Prostate gland (tissue), 2 donors: ENCODE measurements at regions not wholly inside any gene's neighbourhood (a gene's known extent, or its start where the extent isn't known, plus 50 kb on each side); places are given as distances from the start of the nearest gene placed in this dataset.

Experiments used
- POLR2A ChIP-seq: fragments of 450-650 bp; IDR thresholded peaks from one replicate; pipeline ENCODE4 v1.6.1; 2016; ENCODE audit warnings: antibody characterized with exemption, mild to moderate bottlenecking
- TF ChIP-seq, protein P1 (sequence below), 4 experiments: fragments of 200-600 bp in 2 of 4; fragments of 450-650 bp in 2 of 4; sonication (generic) in 2 of 4; IDR thresholded peaks; 1 replicate in 3 of 4; 2 replicates in 1 of 4; pipeline ENCODE4 v1.5.1; 2016 to 2019; ENCODE audit warnings: antibody characterized with exemption in 4 of 4, mild to moderate bottlenecking in 2 of 4, moderate library complexity in 2 of 4

DNA sequence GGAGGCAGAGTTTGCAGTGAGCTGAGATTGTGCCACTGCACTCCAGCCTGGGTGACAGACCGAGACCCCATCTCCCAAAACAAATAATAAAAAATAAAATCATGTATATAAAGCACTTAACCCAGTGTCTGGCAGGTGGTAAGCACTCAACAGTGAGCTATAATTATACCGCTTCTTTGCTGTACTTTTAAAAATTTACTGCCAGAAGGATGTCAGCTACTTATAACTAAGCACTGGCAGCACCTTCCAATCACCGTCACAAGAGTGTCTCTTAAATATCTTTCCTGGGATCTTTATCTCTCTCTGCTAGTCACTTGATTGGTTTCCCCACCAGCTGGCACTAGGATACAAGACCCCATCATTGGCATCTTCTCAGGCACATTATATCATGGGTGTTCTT, 53.9 kb upstream of the DAPP1 start:
- TF ChIP-seq, protein P1, sequence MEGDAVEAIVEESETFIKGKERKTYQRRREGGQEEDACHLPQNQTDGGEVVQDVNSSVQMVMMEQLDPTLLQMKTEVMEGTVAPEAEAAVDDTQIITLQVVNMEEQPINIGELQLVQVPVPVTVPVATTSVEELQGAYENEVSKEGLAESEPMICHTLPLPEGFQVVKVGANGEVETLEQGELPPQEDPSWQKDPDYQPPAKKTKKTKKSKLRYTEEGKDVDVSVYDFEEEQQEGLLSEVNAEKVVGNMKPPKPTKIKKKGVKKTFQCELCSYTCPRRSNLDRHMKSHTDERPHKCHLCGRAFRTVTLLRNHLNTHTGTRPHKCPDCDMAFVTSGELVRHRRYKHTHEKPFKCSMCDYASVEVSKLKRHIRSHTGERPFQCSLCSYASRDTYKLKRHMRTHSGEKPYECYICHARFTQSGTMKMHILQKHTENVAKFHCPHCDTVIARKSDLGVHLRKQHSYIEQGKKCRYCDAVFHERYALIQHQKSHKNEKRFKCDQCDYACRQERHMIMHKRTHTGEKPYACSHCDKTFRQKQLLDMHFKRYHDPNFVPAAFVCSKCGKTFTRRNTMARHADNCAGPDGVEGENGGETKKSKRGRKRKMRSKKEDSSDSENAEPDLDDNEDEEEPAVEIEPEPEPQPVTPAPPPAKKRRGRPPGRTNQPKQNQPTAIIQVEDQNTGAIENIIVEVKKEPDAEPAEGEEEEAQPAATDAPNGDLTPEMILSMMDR (IDR thresholded peaks at IDR 0.05), result no peak
- TF ChIP-seq POLR2A, result no peak
